ENCODE measurements at regions not wholly inside any gene's neighbourhood (a gene's known extent, or its start where the extent isn't known, plus 50 kb on each side); places are given as distances from the start of the nearest gene placed in this dataset.
"Not testable (repeated sequence)": the region's sequence is repeated elsewhere in the genome, so short reads cannot be mapped to it uniquely, and the experiment has no call there.

DNA sequence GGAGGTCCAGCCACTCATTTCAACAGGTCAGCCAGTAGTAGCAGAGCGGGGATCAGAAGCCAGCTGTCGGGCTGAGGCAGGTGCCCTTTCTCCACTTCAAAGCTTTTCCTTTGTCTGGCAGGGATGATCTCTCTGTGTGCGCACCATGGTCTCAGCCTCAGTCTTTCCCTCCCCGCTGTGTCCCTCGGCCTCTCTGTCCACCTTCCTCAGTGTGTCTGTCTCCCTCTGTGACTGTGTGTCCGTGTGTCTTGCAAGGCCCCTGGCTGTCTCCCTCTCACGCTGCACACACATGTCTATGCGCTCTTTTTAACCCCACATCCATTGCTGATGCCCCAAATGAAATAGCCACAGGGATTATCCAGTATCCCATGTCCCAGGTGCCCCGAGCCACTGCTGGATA lies 134.0 kb upstream of the ZNF469 start:
- DNase-seq: not testable (repeated sequence)

DNA sequence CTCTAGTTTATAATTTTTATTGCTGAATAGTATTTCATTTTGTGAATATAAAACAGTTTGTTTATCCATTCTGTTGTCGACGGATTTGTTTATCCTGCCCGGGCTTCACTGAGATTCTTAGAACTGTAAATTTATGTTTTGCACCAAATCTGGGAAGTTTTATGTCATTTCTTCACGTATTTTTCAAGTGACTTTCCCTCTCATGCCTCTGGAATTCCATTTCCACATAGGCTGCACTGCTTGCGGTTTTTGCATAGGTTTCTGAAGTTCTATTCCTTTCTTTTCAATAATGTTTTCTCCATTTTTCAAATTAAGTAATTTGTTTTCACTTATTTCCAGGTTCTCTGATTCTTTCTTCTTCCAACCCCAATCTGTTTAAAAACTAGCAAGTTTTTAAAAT lies 132.4 kb upstream of the ZNF469 start:
- DNase-seq: not testable (repeated sequence)

DNA sequence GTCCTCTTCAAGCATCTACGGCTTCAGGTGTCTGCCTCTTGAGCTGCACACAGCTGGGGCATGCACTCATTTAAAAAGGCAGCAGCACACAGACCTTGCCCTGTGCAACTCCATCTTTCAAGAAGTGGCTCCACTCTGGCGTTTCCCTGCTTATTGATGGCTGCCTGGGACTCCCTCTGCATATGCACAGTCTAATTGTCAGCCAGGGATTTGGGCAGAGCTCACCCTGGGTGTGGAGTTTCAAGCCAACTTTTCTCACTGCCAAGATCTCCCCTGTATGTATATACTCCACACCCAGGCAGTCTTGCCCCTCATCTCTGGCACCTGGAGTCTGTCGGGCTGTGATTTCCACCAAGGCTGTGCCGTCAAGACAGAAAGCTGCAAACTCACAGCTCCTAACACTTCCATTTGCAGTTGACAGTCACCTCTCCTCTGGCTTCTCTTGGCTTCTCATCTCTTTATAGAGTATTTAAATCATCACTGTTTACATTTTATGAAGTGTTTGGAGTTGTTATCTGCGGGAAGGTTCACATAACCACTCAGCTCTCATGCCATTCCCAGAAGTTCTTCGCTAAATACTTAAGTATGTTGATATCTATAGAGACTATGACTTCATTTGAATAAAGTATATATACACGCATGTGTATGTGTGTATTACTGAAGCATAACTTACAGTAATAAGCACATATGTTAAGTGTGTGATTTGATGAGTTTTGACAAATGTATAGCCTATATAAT lies 130.5 kb upstream of the ZNF469 start:
- DNase-seq: not testable (repeated sequence)

DNA sequence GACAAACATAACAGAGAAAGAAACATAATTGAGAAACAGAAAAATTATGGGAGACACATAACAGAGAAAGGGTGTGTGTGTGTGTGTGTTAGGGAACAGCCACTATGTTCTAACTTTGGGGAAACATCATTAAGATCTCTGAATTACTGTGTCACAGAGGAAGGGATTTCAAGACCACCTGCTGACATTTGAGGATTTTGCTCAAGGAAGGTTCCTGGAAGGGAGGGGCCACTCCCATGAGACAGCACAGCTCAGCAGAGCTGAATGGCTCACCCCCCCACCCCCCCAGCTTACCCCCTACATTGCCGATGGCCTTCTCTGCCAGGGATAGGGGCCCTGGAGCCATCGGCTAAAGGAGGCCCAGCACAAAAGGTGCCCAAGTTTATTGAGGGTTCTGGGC lies 124.6 kb upstream of the ZNF469 start:
- DNase-seq: not testable (repeated sequence)

DNA sequence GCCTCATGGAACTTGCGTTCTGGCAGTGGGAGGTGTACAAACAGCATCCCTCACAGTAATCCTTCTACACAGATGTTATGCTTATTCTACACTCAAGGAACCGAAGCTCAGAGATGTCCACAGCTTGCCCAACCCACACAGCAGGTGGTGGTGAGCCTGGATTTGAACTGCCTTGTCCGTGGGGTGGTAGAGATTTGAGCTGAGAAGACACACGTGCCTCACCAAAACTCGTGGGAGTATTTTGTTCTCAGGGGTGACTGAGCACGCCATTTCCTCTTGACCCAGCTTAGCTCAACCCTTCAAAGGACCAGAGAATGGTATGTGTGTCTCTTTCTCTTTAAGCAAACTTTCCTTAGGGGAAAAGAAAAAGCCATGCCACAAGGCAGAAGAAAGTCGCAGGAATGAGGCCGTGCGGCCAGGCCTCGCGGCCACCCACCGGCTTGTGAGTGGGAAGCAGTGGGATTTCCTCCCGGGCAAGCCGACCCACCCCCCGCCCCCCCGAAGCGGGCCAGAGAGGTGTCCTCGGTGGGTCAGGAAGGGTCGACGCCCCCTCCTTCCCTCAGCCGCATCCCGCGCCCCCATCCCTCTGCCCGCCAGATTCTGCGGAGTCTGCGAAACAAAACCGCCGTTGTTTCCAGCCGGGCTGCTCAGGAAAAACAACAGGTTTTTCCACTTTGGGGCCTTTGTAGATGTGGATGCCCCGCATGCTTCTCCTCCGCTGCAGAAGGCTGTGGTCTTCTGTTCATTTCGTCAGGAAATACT lies 123.8 kb upstream of the ZNF469 start:
- DNase-seq: not testable (repeated sequence)

DNA sequence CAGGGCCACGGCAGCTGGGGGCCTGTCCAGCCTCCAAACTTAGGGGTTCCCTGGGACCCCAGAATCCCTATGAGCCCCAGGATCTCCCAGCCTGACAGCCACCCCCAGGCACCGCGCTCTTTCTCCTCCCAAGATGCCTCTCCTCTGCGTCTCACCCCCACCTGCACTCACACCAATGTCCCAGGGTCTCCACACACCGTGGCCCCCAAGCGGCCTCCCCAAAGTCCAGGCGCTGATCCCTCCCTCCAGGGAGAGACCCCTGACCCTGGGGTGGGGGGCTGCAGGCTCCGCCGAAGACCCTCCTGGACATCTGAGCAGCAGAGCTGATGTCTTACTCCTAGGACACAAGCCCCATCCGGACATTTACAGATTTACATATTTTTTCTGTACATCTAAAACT lies 123.2 kb upstream of the ZNF469 start:
- DNase-seq: not testable (repeated sequence)

DNA sequence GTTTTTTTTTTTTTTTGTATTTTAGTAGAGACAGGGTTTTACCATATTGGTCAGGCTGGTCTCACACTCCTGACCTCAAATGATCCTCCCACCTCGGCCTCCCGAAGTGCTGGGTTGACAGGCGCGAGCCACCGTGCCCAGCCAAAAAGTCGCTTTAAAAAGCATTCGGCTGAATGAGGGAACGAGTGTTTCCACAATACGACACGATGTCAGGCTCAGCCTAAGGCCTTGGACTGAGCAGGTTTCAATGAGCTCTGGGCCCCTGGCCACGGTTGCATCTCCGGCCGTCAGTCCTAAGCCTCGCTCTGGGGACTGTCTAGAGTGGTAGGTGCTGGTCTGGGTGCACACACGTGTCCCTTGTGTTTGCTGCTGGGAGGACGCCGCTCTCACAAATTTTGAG lies 122.6 kb upstream of the ZNF469 start:
- DNase-seq: not testable (repeated sequence)

DNA sequence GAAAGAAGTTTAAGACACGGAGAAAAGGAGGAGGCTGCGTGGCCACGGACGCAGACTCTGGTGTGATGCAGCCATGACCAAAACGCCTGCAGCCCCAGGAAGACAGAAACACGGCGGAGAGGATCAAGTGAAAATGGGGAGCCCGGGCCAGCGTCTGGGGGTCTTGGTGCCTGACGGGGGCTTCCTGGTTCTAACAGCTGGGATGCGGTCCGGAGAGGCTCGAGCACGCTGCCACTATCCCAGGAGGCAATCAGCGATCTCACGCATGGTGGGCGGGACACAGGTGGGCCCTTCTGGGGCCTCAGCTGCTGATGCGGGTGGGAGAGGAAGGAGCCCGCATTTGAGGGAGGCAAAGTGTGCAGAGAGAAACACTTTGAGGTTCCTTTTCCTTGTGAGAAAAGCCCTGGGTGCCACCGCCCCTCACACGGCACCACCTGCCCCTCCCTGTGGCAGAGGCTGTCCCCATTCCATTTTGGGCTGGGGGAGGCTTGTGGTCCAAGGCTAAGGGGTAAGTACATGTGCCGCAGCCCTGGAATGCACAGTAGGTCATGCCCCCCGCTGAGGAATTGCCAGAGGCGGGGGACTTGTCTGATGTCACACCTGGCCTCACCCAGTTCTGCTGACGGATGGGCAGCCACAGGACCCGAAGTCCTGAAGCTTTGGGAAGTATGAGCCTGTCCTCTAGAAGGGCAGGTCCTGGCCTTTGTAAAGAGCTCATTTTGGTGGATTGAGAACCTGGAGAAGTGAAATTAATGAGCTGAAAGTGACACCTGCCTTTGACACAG lies 121.7 kb upstream of the ZNF469 start:
- DNase-seq: not testable (repeated sequence)

DNA sequence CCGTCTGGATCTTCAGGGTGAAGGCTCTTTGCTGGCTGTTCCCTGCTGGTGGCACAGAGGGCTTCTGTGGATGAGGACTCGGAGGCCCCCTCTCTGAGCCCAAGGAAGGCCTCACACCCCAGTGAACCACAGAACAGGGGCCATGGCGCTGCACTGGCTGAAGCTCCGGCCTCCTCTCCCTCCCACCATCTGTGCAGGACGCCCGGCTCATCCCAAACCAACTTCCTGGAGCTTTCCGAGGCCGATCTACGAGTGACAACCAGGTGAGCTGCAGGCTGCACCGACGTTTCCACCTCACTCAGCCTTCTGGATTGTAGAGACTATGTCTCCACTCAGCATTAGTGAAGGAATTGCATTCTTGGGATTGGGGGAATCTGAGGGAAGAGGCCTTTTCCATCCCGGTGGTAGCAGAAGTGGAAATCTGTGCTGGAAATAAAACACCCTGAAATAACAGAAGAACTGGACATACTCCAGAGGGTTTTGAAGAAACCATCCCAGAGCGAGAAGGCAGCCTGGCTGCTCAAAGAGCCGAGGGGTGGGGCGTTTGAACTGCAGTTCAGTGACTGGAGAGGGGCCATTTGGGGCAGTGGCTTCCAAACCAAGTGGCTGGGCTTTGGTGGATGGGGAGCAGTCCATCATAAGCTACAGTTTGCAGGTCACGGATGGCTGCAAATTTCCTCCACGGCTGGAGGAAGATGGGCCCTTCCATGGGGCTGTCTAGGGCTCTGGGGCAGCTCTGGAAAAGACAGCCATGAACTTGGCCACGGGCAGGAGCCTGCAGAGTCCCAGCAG lies 120.7 kb upstream of the ZNF469 start:
- DNase-seq: not testable (repeated sequence)

DNA sequence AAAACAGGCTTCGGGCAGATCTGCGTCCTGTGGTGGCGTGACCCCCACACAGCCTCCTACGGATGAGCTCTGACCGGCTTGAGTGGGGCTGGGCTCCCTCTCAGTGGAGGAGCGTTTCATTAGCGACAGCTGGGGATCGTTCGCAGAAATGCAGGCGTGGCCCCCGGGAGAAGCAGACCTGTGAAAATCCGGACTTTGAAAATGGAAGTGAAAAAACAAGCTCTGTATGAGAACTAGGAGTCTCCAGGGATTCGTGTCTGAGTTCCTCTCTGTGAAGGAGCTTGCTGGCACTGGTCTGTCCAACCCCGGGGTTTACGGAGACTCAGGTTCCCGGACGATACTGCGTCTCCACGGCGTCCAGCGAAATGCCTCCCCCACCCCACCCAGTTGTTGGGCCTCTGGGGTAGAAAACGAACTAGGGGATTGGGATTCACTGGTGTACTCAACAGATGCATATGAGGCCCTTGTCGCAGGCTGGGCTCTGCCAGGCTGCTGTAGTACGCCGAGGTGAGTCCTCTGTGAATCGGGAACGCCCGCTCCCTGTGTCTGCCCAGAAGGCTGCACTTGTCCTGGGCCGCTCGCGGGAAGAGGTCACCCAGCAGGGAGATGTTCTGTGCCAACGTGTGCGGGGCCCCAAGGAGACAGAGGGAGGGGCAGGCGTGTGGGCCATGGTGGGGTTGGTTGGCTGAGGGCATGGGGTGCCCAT lies 119.7 kb upstream of the ZNF469 start:
- DNase-seq: not testable (repeated sequence)

DNA sequence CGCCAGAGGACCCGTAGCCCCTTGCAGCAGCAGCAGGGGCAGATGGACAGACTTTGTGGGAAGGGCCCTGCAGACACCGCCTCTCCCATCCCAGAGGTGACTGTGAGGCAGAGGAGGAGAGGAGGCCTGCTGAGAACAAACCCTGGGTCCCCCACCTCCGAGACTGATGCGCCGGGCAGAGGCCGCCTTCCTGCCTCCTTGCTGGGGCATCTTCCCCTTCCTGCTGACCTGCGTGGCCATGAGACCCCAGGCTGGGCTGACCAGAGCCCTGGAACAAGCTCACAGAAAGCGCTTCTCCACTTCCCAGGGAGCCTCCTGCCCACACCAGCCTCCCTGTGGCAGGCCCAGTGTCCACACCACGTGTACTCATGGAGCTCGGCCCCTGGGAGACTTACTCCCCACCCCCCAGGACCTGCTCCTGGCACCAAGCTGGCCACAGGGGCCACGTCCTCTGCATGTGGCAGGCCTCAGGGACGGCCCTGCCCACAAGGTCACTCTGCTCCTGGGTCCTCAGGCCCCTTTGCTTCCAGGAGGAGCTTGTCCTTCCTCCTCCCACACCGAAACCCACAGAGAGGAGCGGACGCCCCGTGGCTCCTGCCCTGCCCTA lies 119.0 kb upstream of the ZNF469 start:
- DNase-seq: not testable (repeated sequence)

DNA sequence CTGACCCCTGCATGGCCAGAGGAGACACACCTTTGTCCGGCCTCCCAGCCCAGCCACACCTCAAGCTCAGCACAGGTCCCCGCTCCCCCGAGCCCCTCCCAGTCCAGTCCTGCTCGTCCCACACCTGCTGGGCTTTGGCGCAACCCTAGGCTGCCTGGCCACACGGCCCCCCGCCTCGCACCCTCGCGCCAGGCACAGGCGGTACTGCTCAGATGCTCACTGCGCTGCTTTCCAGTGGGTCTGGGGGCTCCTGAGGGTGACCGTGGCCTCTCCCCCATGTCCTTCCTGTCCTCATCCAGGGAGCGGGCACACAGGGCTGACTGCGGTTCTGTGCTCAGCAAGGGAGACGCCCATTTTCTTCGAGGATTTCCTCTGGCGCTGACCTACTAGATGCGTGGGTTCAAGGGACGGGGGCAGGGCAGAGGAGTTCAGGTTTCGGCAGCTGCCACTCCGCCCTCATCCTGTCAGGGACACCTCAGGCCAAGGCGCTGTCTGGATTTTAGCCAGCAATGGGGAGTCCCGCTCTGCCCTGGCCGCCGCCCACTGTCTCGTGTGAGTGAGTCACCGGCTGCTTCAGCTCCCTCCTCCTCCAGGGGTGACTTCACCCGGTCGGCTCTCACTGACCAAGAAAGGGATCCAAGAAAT lies 118.0 kb upstream of the ZNF469 start:
- DNase-seq: no peak

DNA sequence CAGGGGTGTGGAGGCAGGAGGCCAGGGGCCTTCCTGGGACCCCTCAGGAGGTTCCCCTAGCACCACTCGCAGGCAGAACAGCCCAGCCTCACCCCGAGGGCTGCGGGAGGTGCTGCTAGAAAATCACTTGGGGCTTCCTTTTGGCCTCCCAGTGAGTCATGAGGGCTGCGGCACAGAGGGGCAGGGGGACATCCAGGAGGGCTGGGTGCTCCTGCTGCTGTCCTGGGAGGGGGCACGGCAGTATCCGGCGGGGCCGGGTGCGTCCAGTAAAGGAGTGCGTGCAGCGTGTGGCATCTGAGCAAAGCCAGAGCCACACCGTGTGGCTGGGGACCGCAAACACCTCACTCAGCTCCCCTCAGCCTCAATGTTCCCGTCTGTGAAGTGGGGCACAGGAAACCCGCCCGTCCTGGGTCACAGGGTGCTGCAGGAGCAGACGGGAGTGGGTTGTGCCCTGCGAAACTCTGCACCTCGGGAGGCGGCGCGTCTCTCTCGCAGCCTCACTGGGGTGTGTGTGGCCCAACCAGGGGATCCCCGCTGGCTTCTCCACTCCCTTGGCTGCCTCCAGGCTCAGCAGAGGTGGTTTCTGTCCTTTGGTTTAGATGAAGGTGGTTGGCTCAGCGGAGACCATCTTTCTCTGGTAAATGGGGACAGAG lies 117.3 kb upstream of the ZNF469 start:
- DNase-seq: not testable (repeated sequence)

DNA sequence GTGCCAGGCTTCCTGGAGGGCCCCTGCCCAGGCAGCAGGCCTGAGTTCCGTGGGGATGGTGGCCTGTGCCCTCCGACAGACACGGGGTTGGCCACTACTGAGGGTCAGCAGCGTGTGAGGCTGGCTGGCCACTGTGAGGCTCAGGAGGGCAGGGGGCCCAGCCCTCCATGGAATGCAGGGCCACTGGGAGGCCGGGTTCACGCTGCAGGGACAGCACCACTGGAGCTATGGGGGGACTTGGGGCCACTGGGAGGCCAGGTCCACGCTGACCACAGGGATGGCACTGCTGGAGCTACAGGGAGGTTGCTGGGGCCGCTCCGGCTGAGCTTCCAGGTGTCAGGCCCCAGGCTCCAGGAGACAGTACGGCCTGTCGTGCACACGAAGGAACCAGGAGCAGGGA lies 116.7 kb upstream of the ZNF469 start:
- DNase-seq: not testable (repeated sequence)

DNA sequence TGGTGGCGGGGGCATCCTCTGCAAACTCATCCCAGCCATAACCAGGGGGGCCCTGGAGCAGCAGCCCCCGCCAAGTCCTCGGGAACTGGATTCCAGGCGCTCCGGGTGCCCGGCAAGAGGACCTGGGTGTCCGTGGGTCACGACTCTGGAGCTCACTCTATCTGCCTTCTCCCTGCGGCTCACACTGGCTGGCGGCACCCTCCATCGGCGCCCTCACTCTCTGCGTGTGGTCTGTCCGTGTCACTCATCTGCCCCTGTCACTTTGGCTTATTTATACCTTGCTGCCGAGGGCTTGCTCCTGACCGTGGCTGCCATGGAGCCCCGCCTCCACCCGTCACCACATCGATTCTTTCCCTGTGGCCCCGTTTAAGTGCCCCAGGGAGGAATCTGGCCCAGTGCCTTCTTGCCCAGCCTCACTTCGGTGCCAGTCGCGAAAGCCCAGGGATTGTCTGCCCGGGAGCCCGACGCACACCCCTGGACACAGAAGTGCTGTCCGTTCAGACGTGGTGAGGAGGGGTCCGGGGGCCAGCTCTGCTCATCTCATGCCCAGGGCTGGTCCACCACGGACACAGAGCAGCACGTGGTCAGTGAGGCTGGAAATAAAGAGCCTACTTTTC lies 115.7 kb upstream of the ZNF469 start:
- not testable (repeated sequence) for DNase-seq

DNA sequence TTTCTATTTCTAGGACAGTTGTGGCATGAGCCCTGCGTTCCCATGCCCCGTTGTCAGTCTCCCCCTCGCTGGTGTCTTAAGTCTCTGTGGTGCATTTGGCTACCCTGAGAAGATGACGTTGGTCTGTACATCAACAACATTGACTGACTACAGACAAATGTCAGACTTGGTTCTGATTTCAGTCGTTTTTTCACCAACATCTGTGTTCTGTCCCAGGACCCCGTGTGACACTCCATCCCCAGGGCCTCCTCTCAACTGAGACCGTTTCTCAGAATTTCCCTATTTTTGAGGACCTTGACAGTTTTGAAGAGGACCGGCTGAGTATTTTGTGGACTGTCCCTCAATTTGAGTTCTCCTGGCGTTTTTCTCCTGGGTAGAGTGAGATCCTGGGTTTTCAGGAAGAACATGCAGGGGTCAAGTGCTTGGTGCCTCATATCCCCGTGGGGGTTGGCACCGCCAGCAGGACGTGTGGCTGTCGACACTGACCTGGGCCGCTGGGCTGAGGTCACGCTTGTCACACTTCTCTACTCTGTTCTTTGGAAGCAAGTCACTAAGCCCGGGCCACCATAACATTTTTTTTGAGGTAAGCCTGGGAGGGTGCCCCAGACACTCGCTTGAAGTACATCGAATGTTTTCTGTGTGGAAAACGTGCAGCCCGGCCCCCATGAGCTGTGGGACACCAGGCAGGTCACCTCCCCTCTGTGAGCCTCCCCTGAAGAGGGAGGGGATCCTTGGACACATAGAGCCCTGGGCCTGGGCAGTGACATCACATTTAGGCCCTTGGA lies 114.4 kb upstream of the ZNF469 start:
- not testable (repeated sequence) for DNase-seq

DNA sequence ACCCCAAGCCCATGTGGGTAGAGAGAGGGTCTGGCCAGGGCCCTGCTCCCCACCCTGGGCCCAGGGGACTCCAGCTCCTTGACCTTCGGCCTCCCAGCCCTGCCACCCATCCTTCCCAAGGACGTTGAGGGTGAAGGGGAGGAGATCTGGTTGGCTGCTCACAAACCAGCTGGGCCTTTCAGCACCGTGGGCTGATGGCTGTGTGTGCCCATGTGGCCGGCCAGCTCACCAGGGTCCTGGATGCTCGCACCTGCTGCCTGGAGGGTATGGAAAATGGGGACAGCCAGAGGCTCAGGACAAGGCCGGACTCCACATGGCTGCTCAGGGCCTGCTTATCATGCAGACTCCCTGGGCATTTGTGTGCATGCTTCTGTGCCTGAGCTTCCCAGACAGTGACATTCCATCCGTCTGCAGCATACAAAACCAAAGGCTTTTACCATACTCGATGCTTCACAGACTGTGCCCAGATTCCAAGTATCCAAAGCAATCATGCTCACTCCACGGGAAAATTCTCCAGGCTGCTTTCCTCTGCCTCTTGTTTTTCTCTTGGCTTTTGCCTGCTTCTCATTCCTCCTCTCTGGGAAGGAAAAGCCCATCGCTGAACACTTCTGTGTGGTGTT lies 112.5 kb upstream of the ZNF469 start:
- not testable (repeated sequence) for DNase-seq

DNA sequence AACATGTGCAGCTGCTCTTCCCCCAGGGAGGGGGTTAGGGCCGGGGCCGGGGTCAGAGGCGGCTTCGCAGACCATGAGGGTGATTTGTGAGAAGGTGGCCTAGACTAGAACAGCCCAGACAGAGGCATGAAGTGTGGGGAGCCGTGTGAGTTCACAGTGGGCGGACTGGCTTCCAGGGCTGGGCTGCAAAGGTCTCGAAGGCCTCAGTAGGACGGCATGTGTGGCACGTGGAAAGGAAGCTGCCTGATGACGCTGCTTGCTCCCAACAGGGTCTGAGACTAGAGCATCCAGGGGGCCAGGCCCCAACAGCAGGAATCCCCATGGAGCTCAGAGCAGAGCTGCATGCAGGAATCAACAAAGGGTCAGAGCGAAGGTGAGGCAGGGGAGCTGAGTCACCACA lies 111.5 kb upstream of the ZNF469 start:
- DNase-seq: not testable (repeated sequence)

DNA sequence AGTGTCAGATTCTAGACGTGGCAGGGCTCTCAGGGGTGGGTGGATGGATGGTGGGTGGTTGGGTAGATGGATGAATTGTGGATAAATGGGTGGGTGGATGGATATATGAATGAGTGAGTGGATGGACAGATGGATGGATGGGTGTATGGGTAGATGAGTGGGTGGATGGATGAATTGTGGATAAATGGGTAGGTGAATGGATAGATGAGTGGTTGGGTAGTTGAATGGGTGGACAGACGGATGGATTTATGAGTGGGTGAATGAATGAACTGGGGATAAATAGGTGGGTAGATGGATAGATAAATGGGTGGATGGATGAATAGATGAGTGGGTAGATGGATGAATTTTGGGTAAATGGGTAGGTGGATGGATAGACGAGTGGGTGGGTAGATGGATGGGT lies 111.0 kb upstream of the ZNF469 start:
- not testable (repeated sequence) for DNase-seq

Measured in NCI-H1930 (cell line).